Epidermal melanocyte (primary cell): ENCODE measurements at regions not wholly inside any gene's neighbourhood (a gene's known extent, or its start where the extent isn't known, plus 50 kb on each side); places are given as distances from the start of the nearest gene placed in this dataset.
"Not testable (repeated sequence)": the region's sequence is repeated elsewhere in the genome, so short reads cannot be mapped to it uniquely, and the experiment has no call there.

Source experiments
- DNase-seq: peaks from one replicate; pipeline ENCODE4 v3.0.0; 2011; ENCODE audit warnings: low spot score; ENCODE audit not compliant: insufficient read length

DNA sequence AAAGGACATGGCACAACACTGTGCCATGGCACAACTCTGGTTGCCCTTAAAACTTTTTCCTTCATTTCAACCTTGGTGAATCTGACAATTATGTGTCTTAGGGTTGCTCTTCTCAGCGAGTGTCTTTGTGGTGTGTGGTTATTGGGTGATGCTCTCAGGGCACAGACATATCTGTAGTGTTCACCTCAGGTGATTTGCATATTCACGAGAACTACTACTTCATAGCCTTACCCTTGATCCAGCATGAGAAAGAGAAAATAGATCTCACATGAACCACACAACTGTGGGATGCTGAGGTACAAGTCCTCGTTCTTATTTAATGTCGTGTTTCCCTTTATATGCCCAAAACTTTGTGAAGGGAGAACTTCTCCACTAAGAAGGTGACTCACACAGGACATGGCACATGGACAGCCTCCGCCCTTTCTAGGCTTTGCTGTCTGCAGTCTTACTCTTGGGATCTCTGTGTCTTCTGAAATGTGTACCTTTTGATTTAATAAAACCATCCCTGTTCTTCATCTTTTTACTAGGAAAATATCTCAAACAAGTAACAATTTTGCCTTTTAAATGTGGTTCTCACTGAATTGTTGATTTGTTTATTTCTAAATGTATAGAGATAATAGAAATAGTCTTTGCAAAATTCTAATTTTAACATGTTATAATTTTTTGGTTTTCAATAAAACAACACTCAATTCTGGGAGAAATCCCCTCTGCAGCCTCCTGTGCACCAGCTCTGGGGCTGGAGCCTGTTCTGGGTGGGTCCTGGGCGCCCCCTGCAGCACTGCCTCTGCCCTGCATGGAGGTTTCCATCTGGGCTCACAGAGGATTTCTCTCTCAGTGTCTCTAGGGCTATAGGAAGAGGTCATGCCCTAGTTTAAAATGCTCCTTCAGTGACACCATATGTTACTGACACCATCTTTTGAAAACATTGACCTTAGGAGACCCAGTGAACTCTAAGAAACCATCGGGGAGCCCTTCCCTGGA, 651.2 kb downstream of the TMEM121 start:
- not testable (repeated sequence) for DNase-seq

- no peak for DNase-seq
These were observed 653.4 kb downstream of the TMEM121 start for GRCh38 chr14:106179761-106180160.

DNA sequence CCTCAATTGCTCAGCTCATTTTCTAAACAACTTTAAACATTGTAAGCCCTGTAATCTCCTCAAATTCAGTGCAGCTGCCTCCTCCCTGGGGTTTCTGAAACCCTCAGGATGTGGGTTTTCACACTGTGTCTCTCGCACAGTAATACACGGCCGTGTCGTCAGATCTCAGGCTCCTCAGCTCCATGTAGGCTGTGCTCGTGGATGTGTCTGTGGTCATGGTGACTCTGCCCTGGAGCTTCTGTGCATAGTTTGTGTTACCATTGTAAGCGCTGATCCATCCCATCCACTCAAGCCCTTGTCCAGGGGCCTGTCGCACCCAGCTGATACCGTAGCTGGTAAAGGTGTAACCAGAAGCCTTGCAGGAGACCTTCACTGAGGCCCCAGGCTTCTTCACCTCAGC, 658.4 kb downstream of the TMEM121 start:
- not testable (repeated sequence) for DNase-seq

- not testable (repeated sequence) for DNase-seq
These were observed 658.9 kb downstream of the TMEM121 start for GRCh38 chr14:106185174-106185836.

- DNase-seq, result no peak
These were observed 659.5 kb downstream of the TMEM121 start for GRCh38 chr14:106185837-106186233.

DNA sequence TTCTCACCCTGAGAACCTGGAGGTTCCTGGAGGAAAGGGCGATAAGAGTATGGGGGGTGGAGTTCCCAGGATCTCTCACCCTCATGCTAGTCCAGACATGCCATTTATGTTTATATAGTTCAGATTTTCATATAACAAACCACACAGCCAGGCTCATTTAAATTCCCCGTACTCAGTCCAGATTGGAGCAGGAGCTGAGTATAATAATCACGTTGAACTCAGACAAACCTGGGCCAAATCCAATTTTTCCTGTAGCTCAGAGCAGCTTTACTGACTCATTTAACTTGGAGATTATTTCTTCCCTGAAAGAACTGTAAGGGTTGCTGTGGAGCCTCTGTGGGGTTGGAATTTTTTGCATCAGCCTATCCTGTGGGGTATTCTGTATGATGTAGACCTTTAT, 660.8 kb downstream of the TMEM121 start:
- no peak for DNase-seq

GRCh38 chr14:106192701-106193100, 666.3 kb downstream of the TMEM121 start:
- DNase-seq, result not testable (repeated sequence)

GRCh38 chr14:106196459-106196858, 670.1 kb downstream of the TMEM121 start:
- not testable (repeated sequence) for DNase-seq

DNA sequence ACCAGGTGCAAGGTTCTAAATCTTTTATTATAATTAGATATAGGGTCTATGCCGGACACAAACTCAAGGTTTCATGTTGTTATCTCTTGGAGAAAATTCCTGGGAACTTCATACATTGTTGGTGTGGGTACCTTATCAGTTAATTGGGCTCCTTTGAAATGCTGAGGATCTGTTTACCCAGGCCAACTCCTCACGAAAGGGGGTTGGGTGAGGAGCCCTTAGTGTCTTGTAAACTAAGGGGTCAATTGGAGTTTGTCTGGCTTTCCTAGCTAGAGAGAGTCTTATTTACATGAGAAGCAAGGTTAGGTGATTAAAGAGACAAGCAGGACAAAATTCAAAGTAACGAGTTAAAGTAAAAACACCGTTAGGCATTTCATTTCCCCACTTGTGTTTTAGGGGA, 670.9 kb downstream of the TMEM121 start:
- DNase-seq, result not testable (repeated sequence)

- DNase-seq, result no peak
These were observed 672.7 kb downstream of the TMEM121 start for GRCh38 chr14:106199097-106199496.

GRCh38 chr14:106200541-106201315, 674.3 kb downstream of the TMEM121 start:
- DNase-seq, result no peak

DNA sequence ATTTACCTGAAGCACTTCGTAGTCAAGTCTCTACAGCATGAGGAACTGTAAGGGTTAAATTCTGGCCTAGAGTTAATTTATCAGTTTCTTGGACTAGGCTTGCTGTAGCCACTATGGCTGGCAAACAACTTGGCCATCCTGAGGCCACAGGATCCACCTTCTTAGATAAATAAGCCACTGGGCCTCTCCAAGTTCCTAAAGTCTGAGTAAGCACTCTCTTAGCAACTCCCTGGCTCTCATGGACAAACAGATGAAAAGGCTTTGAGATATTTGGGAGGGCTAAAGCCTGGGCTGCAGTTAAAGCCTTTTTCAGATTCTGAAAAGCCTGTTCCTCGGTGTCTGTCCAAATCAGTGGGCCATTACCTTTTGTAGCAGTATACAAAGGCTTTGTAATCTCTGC, 675.0 kb downstream of the TMEM121 start:
- DNase-seq, result no peak

- DNase-seq, result no peak
These were observed 677.1 kb downstream of the TMEM121 start for GRCh38 chr14:106203438-106203837.

DNA sequence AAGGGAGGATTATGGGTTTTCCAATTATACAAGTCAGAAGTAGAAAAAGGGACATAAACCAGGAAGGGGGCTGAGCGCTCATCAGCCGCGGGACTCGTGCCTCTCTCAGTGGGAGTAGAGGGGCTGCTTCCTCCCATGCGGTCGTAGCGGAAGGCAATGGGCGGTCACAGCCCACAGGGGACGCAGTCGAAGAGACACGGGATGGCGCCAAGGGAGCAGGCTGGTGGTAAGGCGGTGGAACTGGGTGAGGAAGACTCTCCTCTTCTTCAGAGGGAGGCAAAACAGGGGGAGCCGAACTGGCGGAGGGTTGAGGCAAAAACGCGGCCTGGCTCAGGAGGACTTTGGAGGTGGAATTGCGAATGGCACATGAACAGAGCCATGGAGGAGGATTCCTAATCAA, 677.7 kb downstream of the TMEM121 start:
- DNase-seq, result no peak

DNA sequence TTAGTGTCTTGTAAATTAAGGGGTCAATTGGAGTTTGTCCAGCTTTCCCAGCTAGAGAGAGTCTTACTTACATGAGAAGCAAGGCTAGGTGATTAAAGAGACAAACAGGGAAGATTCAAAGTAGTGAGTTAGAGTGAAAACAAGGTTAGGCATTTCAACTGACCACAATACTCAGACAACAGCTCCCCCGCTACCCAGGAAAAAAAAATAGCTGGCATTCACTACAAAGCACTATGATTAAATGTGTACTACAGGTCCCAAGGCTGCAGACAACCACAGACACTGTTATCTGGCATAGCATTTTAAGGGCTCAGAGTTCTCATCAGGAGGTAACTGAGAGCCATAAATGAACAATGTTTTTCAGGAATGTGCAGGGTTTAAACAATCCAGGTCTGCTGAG, 680.9 kb downstream of the TMEM121 start:
- DNase-seq, result no peak

GRCh38 chr14:106208794-106209193, 682.4 kb downstream of the TMEM121 start:
- no peak for DNase-seq

- DNase-seq, result no peak
These were observed 683.4 kb downstream of the TMEM121 start for GRCh38 chr14:106209755-106210154.

DNA sequence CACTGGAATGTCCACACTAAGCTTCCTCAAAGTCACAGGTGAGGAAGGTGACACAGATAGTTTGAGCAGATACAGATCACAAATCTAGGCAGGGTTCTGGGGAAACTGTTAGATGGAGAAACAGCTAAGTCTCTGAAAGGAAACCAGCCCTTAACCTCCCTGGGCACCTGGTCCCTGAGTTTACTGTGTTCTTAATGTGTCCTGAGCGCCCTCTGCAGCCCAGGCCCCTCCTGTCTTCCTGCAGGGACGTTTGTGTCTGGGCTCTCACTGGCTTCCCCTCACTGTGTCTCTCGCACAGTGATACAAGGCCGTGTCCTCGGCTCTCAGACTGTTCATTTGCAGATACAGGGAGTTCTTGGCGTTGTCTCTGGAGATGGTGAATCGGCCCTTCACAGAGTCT, 684.3 kb downstream of the TMEM121 start:
- no peak for DNase-seq

DNA sequence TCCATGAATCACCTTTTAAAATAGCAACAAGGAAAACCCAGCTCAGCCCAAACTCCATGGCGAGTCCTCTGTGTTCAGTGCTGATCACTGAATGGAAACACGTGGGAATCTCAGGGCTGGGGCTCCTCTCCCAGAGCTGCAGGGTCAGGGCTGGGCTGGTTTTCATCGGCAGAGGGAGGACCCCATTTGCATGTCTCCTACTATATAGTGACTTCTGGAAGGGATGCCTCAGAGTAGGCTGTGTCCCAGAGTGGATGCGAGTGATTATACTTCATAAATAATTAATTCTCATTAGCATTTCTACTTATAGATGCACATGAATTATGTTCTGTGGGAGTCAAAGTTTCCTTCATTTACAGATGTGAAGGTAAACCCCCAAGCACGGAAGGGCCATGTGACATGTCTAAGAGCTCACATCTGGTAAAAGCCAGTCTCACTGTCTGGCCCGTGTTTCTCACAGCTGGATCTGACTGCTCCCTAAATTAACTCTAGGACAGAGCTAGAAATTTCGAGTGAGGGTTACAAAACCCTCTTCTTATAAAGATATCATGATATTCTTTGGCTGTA, 685.0 kb downstream of the TMEM121 start:
- DNase-seq, result no peak

DNA sequence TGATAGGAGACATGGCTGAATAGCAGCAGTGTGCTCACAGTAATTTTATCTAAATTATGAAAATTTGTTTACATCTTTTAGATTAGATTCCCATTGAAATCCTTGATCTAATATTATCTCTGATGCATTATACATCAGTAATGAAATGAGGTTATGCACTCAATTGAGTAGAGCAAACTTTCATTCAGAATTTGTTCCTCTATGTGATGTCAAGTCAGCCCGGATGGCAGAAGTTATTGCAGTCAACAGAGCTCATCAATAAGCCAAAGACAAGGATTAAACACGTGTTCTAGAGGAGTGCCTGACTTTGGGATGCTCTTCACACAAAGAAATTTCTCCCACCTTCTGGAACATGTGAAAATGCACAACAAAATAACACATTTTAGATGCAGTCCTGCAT, 688.8 kb downstream of the TMEM121 start:
- no peak for DNase-seq

GRCh38 chr14:106216679-106217078, 690.3 kb downstream of the TMEM121 start:
- no peak for DNase-seq
